Omental fat pad (tissue), 3 donors: ENCODE measurements at regions not wholly inside any gene's neighbourhood (a gene's known extent, or its start where the extent isn't known, plus 50 kb on each side); places are given as distances from the start of the nearest gene placed in this dataset.

Experiments used
- ATAC-seq: fragments of 150-250 bp; one replicate; pipeline ENCODE4 v1.9.1; 2016; ENCODE audit warnings: mild to moderate bottlenecking, moderate library complexity; ENCODE audit not compliant: low FRiP score
- DNase-seq: peaks from one replicate; pipeline ENCODE4 v3.0.0-alpha.2; 2019; ENCODE audit warnings: low spot score
- TF ChIP-seq, protein P1 (sequence below), 3 donors: fragments of 450-650 bp; IDR thresholded peaks; one replicate each; pipeline ENCODE4 v1.5.1; 2016 to 2017; ENCODE audit warnings: antibody characterized with exemption in 3 of 3, mild to moderate bottlenecking in 3 of 3, moderate library complexity in 2 of 3

DNA sequence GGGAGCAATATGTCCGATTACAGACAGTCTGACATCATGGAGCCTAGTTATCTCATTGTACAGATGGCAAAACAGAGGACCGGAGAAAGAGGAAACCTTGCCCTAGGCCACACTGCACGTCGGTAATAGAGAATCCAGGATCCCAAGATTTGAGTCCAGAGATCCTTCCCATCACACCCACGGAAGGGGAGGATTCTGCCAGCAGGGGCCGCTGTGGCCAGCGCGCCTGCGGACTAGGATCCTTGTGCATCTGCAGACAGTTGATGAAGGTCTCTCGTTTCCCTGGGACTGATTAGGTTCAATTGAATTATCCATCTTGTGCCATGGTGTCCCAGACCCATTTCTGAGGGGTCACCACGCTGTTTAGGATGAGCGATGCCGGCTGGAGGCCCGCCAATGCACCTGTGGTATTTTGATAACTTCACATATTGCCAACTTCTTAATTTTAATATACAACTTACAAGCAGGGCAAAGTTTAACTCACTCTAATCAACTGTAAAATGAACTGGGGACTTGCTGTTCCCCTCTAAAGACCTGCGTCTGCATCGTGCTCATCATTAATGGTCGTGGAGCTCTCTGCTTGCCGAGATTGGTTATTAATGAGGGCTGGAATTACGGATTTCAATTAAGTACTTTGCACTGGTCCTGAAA lies 592.7 kb upstream of the BRINP1 start:
- ATAC-seq = no peak

DNA sequence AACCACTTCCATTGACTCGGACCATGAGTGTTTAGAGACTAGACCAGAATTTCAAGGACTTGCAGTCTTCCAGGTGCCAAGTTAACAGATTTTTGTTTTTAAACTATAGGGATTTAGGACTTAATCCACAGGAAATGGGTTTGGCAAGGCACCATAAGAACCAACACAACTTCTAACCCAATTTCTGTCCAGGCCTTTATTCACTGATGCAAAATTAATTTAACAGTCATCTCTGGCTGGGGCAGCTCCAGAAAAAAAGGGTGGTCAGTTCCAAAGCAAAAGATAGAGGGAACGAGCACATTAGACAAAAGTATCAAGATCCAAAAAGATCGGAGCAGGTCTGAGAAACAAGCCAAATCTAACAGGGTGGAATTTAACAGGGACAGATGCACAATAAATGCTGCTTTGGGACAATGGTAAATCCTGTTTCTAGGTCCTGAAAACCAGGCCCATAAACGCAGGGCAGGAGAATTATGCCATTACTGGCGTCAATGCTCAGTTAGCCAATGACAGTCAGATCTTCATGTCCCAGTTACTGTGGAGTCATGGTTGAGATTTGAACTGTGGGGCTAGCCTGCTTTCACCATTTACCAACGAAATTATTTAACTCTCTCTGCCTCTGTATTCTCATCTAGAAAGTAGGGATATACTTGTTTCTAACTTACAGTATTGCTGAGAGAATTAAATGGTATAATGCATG lies 590.8 kb upstream of the BRINP1 start:
- ATAC-seq = no peak

More for the DNA sequence above, 592.7 kb upstream of the BRINP1 start:
- DNase-seq = no peak
- TF ChIP-seq, protein P1, sequence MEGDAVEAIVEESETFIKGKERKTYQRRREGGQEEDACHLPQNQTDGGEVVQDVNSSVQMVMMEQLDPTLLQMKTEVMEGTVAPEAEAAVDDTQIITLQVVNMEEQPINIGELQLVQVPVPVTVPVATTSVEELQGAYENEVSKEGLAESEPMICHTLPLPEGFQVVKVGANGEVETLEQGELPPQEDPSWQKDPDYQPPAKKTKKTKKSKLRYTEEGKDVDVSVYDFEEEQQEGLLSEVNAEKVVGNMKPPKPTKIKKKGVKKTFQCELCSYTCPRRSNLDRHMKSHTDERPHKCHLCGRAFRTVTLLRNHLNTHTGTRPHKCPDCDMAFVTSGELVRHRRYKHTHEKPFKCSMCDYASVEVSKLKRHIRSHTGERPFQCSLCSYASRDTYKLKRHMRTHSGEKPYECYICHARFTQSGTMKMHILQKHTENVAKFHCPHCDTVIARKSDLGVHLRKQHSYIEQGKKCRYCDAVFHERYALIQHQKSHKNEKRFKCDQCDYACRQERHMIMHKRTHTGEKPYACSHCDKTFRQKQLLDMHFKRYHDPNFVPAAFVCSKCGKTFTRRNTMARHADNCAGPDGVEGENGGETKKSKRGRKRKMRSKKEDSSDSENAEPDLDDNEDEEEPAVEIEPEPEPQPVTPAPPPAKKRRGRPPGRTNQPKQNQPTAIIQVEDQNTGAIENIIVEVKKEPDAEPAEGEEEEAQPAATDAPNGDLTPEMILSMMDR (IDR thresholded peaks at IDR 0.05) = no peak

DNA sequence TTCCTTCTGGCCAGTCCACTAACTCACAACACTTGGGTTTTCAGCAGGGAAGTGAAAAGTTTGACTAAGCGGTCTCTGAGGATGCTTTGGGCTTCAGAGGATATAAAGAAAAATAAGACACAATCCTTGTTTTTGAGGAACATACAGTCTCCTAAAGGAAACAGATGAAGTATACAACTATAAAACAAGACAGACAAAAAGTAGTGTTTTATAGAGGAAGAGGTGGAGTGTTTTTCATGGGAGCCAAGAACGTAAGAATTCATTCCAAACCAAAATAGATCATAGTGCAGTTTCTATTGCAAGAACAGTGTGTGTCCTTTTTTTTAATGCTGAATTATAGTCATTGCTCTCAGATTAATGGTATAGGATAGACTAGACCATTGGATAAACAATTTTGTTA lies 586.9 kb upstream of the BRINP1 start:
- DNase-seq (no peak), ATAC-seq (no peak)
- TF ChIP-seq, protein P1 (IDR thresholded peaks at IDR 0.05) = no peak

More for the DNA sequence above, 590.8 kb upstream of the BRINP1 start:
- TF ChIP-seq, protein P1 (IDR thresholded peaks at IDR 0.05) = no peak
- DNase-seq = no peak

DNA sequence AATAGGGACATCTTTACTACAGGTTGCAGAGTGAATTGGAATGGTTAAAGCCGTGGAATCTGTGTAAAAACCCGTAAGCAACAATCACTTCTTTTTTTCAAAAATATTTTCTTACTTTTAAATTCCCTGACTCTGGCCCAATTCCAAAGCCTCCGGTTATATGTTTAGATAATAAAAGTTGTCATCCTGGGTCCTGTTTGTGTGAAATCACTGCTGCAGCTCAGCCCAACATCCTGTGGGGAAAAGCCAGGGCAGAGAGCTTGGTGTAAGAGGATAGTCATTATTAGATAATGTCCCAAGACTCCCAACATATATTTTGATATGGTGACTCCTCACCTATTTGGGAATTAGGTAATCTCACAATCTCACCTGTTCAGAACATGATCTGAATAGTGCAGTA lies 586.0 kb upstream of the BRINP1 start:
- DNase-seq = no peak
- ATAC-seq = no peak
- TF ChIP-seq, protein P1 (IDR thresholded peaks at IDR 0.05) = no peak

DNA sequence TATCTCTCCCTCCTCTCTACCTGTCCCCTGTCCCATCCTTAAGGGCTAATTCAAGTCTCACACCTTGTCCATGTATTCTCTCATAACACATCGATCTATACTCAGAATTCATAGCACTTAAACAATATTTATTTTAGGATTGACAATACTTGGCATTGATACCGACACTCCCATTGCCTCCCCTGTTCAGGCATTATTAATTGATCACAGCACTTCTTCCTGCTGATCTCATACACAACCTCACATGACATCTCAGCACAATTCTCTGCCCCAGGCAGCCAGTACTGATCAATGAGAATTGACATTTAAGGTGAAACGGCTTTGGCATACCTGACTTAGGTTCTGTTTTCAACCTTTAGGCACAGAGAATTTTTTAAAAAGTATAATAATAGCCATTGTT lies 582.4 kb upstream of the BRINP1 start:
- DNase-seq = no peak
- no peak for ATAC-seq
- TF ChIP-seq, protein P1 (IDR thresholded peaks at IDR 0.05) = no peak

DNA sequence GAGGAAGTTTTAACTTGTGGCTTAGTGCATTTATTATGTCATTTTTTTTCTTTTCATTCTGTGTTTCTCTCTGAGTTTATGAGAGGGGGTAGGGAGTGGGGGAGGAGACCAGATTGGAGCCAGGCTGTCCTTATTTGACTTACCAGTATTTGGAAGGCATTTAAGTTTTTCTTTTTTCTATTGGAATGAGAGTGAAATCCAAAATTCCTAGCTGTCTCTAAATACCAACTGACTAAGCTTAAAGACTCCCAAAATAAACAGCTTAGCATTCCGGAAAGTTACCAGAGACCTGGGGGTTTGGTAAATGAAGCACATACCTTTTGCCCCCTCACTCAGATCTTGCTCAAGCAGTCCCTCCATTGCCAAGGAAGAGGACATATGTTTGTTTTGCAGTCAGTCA lies 581.9 kb upstream of the BRINP1 start:
- TF ChIP-seq, protein P1 (IDR thresholded peaks at IDR 0.05) = no peak
- ATAC-seq = peak; percentile 87
- no peak for DNase-seq

DNA sequence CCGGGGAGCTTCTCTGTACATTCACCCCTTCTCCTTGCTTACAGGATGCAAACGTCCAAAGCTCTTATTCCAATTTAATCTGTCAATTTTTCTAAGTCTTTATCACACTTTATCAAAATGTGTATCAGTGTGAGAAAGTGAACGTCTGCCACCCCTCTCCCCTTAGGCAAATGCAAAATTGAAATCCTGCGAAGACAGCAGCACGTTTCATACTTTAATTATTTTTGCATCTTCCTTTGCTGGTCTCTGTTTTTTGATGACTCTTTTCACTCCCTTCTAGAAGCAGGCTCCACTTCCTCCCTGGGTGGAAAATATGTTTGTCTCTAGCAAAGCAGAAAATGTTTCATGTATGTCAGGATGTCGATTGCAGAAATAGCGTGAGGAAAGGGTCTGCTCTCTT lies 576.5 kb upstream of the BRINP1 start:
- ATAC-seq (no peak), DNase-seq (no peak)

More for the DNA sequence above, 576.5 kb upstream of the BRINP1 start:
- TF ChIP-seq, protein P1 (IDR thresholded peaks at IDR 0.05) = no peak
